ENCODE measurements at regions not wholly inside any gene's neighbourhood (a gene's known extent, or its start where the extent isn't known, plus 50 kb on each side); places are given as distances from the start of the nearest gene placed in this dataset.

GRCh38 chr7:94272821-94273583 is 121.7 kb upstream of the COL1A2 start:
- no peak for DNase-seq (ENCODE audit: low read depth)

- DNase-seq (ENCODE audit: low read depth) = no peak
Observed at GRCh38 chr7:94274828-94275227, 119.9 kb upstream of the COL1A2 start.

DNA sequence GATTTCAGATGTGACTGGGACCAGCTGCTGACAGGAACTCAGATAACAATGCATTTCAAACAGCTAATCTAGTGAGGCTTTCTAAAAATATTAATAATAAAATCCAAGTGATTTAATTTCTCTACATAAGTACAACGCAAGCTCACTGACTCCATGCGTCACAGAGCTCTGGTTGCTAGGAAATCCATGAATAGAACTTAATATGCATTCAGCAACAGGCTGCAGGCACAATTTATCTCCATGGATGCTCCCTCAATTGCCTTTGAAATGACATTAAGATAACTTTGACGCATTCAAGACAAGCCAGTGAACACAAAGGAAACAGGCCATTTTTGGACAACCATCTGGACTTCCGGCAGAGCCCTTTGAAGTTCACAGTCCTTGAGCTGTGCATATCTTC is 118.7 kb upstream of the COL1A2 start:
- DNase-seq (ENCODE audit: low read depth) = no peak

- DNase-seq (ENCODE audit: low read depth) = peak; percentile 55
Observed at GRCh38 chr7:94276795-94277194, 117.9 kb upstream of the COL1A2 start.

GRCh38 chr7:94277236-94277635 is 117.5 kb upstream of the COL1A2 start:
- no peak for DNase-seq (ENCODE audit: low read depth)

DNA sequence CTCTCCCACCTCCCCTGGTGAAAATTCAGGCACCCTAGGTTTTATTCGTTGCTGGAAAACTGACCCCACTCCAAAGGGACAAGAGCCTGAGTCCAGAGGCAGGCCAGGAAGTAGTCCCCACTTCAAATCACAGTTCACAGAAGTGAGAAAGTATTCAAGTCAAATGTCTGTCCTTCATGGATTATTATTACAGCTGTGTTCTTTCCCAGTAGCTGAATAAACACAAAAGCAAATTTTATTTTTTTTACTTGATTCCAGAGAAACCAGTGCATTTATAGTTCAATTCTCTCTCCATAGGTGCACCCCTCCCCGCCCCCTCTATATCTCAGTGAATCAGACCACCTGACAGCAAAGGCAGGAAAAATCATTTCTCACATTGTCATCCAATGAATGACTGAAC is 113.8 kb upstream of the COL1A2 start:
- DNase-seq (ENCODE audit: low read depth) = no peak

- no peak for DNase-seq (ENCODE audit: low read depth)
Observed at GRCh38 chr7:94284104-94284503, 110.6 kb upstream of the COL1A2 start.

- DNase-seq (ENCODE audit: low read depth) = peak; percentile 46
Observed at GRCh38 chr7:94286111-94286510, 108.6 kb upstream of the COL1A2 start.

DNA sequence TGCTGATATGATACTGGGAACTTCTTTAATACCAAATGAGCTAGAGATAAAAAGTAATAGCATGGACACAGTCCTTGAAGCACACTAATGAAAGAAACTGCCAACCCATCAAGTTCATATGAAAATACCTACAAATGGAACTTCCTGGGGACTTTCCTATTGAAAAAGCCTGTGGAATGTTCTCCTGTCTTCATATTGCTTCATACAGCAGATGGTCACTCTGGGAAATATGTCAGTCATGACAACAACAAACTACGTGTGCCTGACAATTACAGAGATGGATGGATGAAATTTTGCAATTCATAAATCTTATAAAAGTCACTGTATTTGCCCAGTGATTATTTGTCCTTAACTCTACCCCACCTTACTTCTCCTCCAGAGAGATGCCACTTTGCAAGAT is 106.6 kb upstream of the COL1A2 start:
- DNase-seq (ENCODE audit: low read depth) = no peak

GRCh38 chr7:94289071-94289470 is 105.6 kb upstream of the COL1A2 start:
- peak; percentile 81 for DNase-seq (ENCODE audit: low read depth)

DNA sequence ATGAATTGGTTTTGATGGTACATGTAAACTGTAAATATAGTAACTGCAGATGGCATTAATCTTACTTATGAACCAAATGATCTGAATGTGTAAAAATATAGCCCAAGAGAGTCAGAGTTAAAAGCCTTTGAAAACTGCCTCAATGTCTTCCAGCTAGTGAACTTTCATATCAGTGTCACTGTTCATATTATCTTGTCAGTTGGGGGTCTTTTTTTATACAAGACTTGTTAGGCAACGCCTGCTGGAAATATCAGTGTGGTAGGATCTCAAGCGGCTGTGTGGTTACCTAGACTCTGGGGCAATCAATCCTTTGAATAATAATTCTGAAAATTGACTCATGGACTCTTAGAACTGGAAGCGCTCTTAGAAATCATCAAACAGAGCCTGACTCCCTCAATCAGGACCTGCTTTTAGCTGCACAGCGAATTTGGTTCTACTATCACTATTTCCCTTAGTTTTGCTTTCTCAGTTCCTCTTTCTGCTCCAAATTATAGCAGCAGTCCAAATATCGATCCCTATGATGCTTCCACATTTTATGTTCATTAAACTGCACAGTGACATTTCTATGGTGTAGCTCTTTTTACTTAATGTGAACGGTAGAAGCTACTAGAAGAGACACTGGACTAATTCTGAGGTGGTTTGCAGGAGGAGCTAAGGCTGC is 100.1 kb upstream of the COL1A2 start:
- DNase-seq (ENCODE audit: low read depth) = no peak

GRCh38 chr7:94295850-94296249 is 98.8 kb upstream of the COL1A2 start:
- peak; percentile 85 for DNase-seq (ENCODE audit: low read depth)

DNA sequence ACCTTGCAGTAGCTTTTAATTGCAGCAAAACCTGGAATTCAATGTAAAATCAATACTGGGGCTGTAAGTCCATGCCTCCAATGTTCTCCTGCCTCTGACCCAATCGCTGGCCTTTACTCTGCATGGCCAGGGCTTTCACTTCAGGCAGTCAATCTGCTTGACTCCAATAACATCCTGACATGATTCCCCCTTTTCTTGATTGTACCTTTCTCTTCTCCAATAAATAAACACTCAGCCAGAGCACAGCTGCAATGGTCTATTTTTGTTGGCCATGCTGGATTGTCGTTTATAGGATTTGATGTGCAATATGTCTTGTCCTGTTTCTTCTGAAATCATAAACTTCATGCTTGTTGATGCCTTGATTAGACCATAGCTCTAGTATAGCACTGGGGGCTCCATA is 97.8 kb upstream of the COL1A2 start:
- peak; percentile 46 for DNase-seq (ENCODE audit: low read depth)

DNA sequence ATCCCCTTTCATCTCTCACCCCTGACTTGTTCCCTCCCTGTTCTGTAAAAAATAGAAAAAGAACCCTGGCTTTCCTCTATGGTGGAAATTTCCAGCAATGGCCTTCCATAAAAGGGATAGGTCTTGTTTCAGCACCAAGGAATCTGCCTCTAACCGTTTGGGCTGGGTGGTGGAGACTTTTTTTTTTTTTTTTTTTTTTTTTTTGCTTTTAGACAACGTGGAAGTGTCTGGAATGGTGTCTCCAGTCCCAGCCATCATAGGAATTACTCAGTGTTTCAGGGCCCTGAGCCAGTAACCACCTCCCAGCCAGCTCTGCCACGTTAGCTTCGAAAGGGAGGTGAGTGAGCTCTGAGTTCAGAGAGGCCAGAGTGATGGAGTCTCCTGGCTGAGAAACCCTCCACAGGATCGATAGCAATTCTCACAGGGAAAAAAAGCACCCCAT is 97.3 kb upstream of the COL1A2 start:
- DNase-seq (ENCODE audit: low read depth) = peak; percentile 94

DNA sequence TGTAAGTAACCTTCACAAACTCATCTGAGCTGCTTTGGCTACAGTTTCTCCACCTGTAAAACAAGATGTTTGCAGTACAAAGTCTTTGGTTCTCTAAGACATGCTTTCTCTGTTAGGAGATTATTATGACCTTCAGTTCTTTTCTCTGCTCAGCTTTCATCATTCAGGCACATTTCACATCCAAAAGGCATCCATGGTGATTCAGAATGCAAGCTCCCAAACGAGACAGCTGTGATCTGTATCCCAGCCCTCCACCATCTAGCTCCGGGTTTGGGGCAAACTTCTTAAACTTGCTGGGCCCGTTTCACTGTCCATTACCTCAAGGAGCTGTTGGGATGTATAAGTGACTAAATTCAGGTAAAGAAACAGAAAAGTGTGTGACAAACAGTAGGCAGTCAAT is 95.8 kb upstream of the COL1A2 start:
- peak; percentile 63 for DNase-seq (ENCODE audit: low read depth)

DNA sequence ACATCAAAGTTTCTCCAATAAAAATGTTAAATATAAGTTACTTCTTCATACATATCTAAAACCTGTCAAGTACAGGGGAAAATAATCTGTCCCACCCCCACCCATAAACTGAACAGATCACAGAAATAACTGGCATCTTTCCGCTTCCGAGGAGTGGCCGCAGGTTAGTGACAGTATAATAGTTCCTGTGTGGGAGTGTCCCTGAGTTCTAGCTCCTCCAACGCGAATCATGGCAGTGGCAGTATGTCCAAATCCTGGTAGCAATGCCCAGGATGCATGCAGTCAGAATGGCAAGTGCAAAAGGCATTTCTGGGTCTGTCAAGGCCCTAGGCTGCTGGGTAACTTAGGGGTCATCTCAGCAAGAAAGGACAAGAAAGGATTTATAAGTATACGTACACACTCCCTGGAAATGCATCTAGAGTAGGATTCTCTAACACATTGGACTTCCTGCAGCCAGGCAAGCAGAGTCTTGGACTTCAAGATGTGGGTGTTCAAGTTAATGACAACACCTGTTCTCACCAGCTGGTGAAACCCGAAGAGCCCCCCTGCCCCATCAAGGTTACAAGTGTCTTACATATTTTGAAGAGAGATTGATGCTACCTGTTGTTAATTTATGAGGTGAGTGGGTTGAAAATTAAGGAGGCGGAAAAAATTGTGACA is 94.4 kb upstream of the COL1A2 start:
- DNase-seq (ENCODE audit: low read depth) = no peak

DNA sequence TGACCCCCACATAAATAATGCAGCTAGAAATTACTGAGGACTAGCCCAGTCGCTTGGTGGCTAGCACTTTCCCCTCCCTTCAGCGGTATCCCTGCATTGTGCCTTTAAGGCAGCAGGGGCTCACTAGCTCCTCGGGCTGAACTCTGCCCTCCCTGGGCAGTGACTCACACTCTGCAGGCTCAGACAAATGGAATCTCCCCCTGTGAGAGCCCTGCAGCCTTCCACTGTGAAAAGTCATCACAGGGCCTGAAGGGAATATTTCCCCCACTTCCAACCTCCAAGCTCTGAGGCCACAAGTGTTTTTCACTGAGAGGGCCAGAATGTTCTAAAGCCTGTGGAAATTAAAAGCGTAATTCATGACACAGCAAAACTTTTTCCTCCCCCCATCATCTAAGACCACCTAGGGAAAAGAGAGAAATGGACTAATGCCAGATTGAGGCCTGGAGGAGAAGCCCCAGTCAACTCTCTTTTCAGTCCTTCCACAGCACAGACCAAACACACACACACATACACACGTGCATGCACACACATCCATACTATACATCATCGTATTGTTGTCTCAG is 93.6 kb upstream of the COL1A2 start:
- DNase-seq (ENCODE audit: low read depth) = peak; percentile 96

DNA sequence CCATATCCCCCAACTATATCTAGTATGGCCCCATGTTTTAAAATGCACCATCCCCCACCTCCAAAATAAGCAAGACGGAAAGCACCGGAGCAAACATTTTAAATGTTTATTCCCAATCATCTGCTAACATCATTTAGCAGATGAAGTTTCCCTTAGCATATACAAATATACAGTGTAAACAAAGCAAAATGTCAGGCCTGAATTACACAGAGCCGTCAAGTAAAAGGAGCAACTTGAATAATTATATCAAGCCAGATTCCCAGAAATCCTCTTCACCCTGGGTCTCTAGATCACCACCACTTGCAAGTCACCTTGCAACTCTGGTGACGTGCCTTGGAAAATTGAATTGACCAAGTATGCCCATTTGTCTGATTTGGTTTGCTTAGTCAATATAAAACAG is 91.6 kb upstream of the COL1A2 start:
- DNase-seq (ENCODE audit: low read depth) = no peak

DNA sequence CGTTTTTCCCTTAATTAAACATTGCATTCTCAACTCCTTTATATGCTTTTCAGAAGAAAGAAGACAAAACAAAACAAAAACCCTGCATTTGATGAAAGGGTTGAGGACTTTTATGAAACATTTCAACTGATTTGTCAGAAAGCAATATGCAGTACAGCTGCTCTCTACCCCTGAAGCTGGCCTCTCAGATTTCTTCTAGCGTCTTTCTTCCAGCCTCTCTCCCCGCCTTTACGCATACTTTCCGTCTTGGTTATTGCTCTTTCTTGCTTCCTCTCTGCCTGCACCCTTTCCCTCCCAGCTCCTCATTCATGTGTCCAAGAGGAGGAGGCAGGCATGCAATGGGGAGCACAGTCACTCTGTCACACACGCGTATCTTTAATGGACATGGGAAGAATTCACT is 91.0 kb upstream of the COL1A2 start:
- peak; percentile 84 for DNase-seq (ENCODE audit: low read depth)

DNA sequence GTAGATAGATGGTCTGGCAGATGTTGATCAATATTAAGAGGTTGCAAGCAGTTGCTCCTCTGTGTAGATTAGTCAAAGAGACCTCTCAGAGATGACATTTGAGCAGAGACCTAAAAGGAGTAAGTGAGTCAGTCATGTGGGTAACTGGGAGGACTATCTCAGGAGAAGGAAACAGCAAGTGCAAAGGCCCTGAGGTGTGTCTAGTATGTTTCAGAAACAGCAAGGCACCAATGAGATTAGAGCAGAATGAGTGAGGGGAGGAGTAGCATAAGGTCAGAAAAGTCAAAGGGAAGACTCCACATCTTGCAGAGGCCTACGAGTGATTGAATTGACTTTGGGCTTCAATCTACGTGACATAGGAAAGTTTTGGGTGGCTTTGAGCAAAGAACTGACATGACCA is 89.8 kb upstream of the COL1A2 start:
- DNase-seq (ENCODE audit: low read depth) = no peak

GRCh38 chr7:94305836-94306235 is 88.9 kb upstream of the COL1A2 start:
- DNase-seq (ENCODE audit: low read depth) = no peak

DNA sequence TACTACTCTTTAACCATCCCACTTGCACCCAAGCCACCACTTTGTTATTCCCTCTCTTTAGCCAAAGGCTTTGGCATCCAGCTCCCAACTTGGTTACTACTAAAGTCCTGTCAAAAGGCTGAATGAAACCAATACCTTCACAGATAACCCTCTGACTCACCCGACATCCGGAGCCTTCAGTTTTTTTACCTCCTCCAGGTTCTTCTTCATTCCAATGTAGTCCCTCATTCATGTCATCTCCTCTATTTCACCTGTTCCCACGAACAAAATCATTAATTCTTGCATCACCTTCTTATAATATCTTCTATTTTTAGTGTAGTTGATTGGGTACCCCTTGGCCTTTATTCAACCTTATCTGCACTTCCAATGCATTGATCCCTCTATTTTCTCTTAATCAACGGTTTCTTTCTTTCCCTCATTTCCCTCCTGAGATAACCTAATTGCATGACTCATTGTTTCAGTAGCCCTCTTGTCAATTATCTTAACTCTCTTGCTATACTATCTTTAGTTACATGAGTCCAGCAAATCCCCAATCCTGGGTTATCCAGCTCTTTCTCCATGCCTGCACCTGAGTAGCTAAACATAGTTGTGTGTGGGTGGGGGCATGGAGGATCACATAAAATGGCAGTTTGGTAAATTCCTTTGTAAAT is 87.2 kb upstream of the COL1A2 start:
- DNase-seq (ENCODE audit: low read depth) = no peak
